Gastrocnemius medialis (tissue), 4 donors: ENCODE measurements at regions not wholly inside any gene's neighbourhood (a gene's known extent, or its start where the extent isn't known, plus 50 kb on each side); places are given as distances from the start of the nearest gene placed in this dataset.

Experiments used
- ATAC-seq, 2 donors: fragments of 150-250 bp; one replicate each; pipeline ENCODE4 v1.9.1; 2016
- DNase-seq, 2 donors: peaks; one replicate each; pipeline ENCODE4 v3.0.0-alpha.2; 2019
- H3K27ac ChIP-seq, 4 donors: fragments of 200-600 bp; sonication (generic); 1 replicate in 1 of 4; 2 replicates in 3 of 4; pipeline ENCODE4 v1.5.1; 2016 to 2018; ENCODE audit warnings: mild to moderate bottlenecking in 2 of 4, moderate library complexity in 1 of 4
- H3K27me3 ChIP-seq, 3 donors: fragments of 200-600 bp; sonication (generic) in 2 of 3; 1 replicate in 1 of 3; 2 replicates in 2 of 3; pipeline versions ENCODE4 v1.5.1 to v1.6.0; 2016 to 2019; ENCODE audit warnings: mild to moderate bottlenecking in 1 of 3, moderate library complexity in 1 of 3
- H3K36me3 ChIP-seq, 2 donors: fragments of 200-600 bp; sonication (generic) in 1 of 2; one replicate each; pipeline ENCODE4 v1.5.1; 2017 to 2018
- H3K4me1 ChIP-seq, 2 donors: fragments of 200-600 bp; sonication (generic) in 1 of 2; one replicate each; pipeline ENCODE4 v1.5.1; 2016 to 2017; ENCODE audit warnings: mild to moderate bottlenecking in 2 of 2
- H3K4me3 ChIP-seq, 4 donors: fragments of 200-600 bp; sonication (generic) in 3 of 4; 1 replicate in 1 of 4; 2 replicates in 3 of 4; pipeline ENCODE4 v1.5.1; 2016 to 2019; ENCODE audit warnings: mild to moderate bottlenecking in 2 of 4
- H3K9me3 ChIP-seq, 3 donors: fragments of 200-600 bp; sonication (generic) in 2 of 3; 1 replicate in 1 of 3; 2 replicates in 2 of 3; pipeline ENCODE4 v1.5.1; 2016 to 2019
- POLR2A ChIP-seq, 2 donors: fragments of 450-650 bp; IDR thresholded peaks; one replicate each; pipeline ENCODE4 v1.6.1; 2017; ENCODE audit warnings: antibody characterized with exemption in 2 of 2, mild to moderate bottlenecking in 2 of 2, moderate library complexity in 2 of 2
- in situ Hi-C, 4 donors: fragments of 200-750 bp; cut with MboI; loops; one replicate each; pipeline versions ENCODE4 v1.15.0 to v1.8.0; 2017; ENCODE audit warnings: low sequenced_read_pairs in 4 of 4
- intact Hi-C: fragments of 100-400 bp; cut with DNase I; formaldehyde crosslinking; loops from one replicate; pipeline ENCODE4 v1.15.1; 2023; ENCODE audit warnings: low total_unique reads
- TF ChIP-seq, protein P1 (sequence below), 5 experiments: fragments of 450-650 bp in 3 of 5; fragments of 200-600 bp in 2 of 5; sonication (generic) in 2 of 5; IDR thresholded peaks in 4 of 5; conservative IDR thresholded peaks in 1 of 5; 1 replicate in 4 of 5; 2 replicates in 1 of 5; pipeline ENCODE4 v1.5.1; 2016 to 2019; ENCODE audit warnings: antibody characterized with exemption in 5 of 5, mild to moderate bottlenecking in 3 of 5, moderate library complexity in 3 of 5

- no peaks in the 10 kb centered on the region for H3K36me3 ChIP-seq
- in situ Hi-C loops = no loop called here
- H3K9me3 ChIP-seq = no peaks in the 10 kb centered on the region
- H3K27ac ChIP-seq = no peak overlapping the region
- H3K27me3 ChIP-seq = no peaks in the 10 kb centered on the region
- H3K4me3 ChIP-seq = no peak overlapping the region
- TF ChIP-seq POLR2A (IDR thresholded peaks at IDR 0.05) = no peak
- TF ChIP-seq, protein P1, sequence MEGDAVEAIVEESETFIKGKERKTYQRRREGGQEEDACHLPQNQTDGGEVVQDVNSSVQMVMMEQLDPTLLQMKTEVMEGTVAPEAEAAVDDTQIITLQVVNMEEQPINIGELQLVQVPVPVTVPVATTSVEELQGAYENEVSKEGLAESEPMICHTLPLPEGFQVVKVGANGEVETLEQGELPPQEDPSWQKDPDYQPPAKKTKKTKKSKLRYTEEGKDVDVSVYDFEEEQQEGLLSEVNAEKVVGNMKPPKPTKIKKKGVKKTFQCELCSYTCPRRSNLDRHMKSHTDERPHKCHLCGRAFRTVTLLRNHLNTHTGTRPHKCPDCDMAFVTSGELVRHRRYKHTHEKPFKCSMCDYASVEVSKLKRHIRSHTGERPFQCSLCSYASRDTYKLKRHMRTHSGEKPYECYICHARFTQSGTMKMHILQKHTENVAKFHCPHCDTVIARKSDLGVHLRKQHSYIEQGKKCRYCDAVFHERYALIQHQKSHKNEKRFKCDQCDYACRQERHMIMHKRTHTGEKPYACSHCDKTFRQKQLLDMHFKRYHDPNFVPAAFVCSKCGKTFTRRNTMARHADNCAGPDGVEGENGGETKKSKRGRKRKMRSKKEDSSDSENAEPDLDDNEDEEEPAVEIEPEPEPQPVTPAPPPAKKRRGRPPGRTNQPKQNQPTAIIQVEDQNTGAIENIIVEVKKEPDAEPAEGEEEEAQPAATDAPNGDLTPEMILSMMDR (IDR thresholded peaks at IDR 0.05 in 4 of 5, conservative IDR thresholded peaks at IDR 0.05 in 1 of 5) = no peak
- peaks cover 9 to 10% of the 10 kb centered on the region in 2 donors for H3K4me1 ChIP-seq
- peak in 1 of 2 donors; percentile 41 for ATAC-seq
- intact Hi-C loops = no loop called here
- DNase-seq = no peak
Observed at GRCh38 chr4:105061136-105061696, 85.5 kb upstream of the TET2 start.

DNA sequence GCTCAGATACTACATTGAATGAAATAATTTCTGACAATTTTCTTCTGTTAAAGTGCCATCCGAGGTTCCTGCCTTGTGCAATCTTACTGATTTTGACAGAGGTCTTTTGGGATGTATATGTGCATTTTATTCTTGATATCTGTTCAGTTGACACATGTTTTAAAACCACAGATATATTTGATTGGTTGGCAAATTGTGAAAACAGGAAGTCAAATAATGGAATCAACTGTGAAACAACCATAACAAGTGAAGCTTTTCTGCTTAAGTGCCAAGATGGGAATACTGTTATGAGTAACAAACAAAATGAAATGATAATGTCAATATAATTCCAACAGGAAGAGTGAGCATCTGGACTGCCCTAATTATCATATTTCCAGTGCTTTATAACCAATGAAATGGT lies 84.9 kb upstream of the TET2 start:
- in situ Hi-C loops = no loop called here
- intact Hi-C loops = no loop called here
- TF ChIP-seq, protein P1 (IDR thresholded peaks at IDR 0.05 in 4 of 5, conservative IDR thresholded peaks at IDR 0.05 in 1 of 5) = no peak
- no peak for TF ChIP-seq POLR2A (IDR thresholded peaks at IDR 0.05)
- ATAC-seq (no peak), DNase-seq (no peak)
- Histone ChIP-seq H3K4me3 (no peak overlapping the region), H3K27me3 (no peaks in the 10 kb centered on the region), H3K4me1 (peaks cover 9 to 10% of the 10 kb centered on the region in 2 donors), H3K9me3 (no peaks in the 10 kb centered on the region), H3K27ac (no peak overlapping the region), H3K36me3 (no peaks in the 10 kb centered on the region)

DNA sequence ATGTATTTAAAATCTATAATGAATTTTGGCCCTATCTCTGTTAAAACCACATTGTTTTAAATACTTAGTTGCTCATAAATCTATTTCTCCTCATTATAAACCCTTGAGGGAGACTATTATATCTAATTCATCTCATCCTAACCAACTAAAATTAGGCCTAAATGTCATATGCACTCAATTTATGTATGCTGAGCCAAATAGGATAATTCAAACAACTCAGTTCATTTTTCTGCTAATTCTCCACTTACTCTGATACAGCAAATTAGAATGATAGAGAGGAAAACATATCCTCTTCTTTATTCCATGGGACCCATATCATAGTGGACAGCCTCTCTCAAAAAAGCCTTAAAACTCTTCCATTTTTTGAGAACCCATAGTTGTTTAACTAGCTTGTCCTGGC lies 80.3 kb upstream of the TET2 start:
- H3K4me3 ChIP-seq = no peak overlapping the region
- peaks cover 3% of the 10 kb centered on the region in 2 donors for H3K4me1 ChIP-seq
- no peak overlapping the region for H3K27ac ChIP-seq
- no peaks in the 10 kb centered on the region for H3K36me3 ChIP-seq
- DNase-seq (no peak), ATAC-seq (no peak)
- intact Hi-C loops = no loop called here
- H3K27me3 ChIP-seq = no peaks in the 10 kb centered on the region
- TF ChIP-seq, protein P1 (IDR thresholded peaks at IDR 0.05 in 4 of 5, conservative IDR thresholded peaks at IDR 0.05 in 1 of 5) = no peak
- no peak for TF ChIP-seq POLR2A (IDR thresholded peaks at IDR 0.05)
- no peaks in the 10 kb centered on the region for H3K9me3 ChIP-seq
- in situ Hi-C loops = no loop called here

DNA sequence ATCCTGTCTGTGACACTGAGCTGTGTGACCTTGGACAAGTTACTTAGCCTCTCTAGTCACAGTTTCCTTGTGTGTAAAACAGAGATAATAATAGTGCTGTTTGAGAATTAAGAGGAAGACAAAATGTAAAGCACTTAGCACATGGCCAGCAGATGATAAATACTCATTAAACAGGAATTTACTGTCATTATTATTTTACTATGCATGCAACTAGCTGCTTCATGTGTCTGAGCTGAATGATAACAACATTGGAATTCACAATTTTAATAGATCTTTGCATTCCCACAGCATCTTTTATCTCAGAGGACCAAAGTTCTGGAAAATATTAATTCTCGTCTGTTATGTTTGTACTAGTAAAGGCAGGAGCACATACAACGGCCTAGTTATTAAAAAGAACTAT lies 79.2 kb upstream of the TET2 start:
- H3K36me3 ChIP-seq = no peaks in the 10 kb centered on the region
- DNase-seq = no peak
- no peaks in the 10 kb centered on the region for H3K9me3 ChIP-seq
- in situ Hi-C loops (no loop called here), intact Hi-C loops (no loop called here)
- no peak overlapping the region for H3K27ac ChIP-seq
- H3K4me3 ChIP-seq = no peak overlapping the region
- no peak for TF ChIP-seq POLR2A (IDR thresholded peaks at IDR 0.05)
- no peaks in the 10 kb centered on the region for H3K27me3 ChIP-seq
- ATAC-seq = no peak
- H3K4me1 ChIP-seq = no peaks in the 10 kb centered on the region

GRCh38 chr4:105067946-105068345 lies 78.7 kb upstream of the TET2 start:
- H3K27me3 ChIP-seq = no peaks in the 10 kb centered on the region
- no peaks in the 10 kb centered on the region for H3K36me3 ChIP-seq
- ATAC-seq (no peak), DNase-seq (no peak)
- H3K9me3 ChIP-seq = no peaks in the 10 kb centered on the region
- no peaks in the 10 kb centered on the region for H3K4me1 ChIP-seq
- no peak overlapping the region for H3K4me3 ChIP-seq
- in situ Hi-C loops (no loop called here), intact Hi-C loops (no loop called here)
- no peak for TF ChIP-seq POLR2A (IDR thresholded peaks at IDR 0.05)
- TF ChIP-seq, protein P1 (IDR thresholded peaks at IDR 0.05 in 4 of 5, conservative IDR thresholded peaks at IDR 0.05 in 1 of 5) = no peak
- H3K27ac ChIP-seq = no peak overlapping the region
